HG03097 (cell line): ENCODE measurements at regions not wholly inside any gene's neighbourhood (a gene's known extent, or its start where the extent isn't known, plus 50 kb on each side); places are given as distances from the start of the nearest gene placed in this dataset.
"Not testable (repeated sequence)": the region's sequence is repeated elsewhere in the genome, so short reads cannot be mapped to it uniquely, and the experiment has no call there.

ENCODE experiments used
- ATAC-seq: cut with Tn5 transposase; IDR thresholded peaks from one replicate; pipeline ENCODE4 v1.9.1; 2021; ENCODE audit not compliant: unreplicated experiment, low FRiP score

- ATAC-seq = no peak
These were observed 194.0 kb upstream of the VWC2 start for GRCh38 chr7:49579408-49579807.

GRCh38 chr7:49580000-49580399, 193.4 kb upstream of the VWC2 start:
- no peak for ATAC-seq

DNA sequence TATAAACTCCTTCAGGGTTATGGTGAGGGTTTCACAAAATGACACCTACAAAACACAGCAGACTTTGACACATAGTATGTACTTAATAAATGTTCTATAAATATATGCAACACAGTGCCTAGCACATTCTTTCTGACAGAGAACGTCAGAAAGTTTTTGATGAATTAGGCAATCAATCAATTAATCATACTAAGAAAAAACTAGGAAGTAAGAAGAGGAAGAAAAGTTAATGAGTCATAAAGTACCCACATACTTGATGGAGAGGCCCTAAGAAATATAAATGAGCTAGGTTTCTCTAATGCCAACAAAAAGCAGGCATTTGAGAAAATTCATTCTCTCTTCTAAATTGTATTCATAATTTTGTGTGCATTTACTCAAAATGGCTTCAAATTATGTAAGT, 192.7 kb upstream of the VWC2 start:
- no peak for ATAC-seq

- ATAC-seq = no peak
These were observed 190.0 kb upstream of the VWC2 start for GRCh38 chr7:49583440-49583839.

DNA sequence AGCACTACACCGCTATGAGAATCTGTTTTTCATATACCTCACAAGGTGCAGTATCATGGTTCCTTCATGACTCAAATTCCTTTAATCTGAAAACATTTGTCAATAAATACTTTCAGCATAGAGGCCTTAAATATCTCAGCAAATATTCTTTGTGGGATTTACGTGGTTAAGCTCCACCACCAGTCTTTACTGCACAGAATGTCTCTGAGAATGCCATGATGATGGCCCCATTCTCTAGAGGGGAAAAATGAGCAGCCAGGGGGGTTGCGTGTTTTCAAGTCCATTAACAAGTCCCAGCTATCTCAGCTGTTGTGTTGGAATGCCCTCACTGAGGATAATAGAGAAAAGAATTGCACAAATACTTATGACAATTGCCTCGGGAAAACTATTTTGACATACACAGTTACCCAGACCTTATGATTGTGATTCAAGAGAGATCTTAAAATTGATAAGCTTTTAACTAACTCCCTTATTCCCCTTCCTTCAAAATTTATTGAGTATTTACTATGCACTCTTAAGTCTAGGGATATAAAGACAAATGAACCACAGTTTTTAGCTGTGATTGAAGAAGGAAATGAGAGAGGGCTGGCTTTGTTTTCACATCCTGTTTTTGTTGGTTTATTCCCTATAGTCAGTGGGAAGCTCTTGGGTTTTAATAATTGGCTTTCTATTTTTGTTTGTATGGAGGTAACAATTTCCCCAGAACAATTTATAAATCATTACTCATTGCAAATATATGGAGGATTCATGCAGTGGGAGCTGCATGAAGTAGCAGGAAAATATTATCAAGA, 176.5 kb upstream of the VWC2 start:
- ATAC-seq = no peak

DNA sequence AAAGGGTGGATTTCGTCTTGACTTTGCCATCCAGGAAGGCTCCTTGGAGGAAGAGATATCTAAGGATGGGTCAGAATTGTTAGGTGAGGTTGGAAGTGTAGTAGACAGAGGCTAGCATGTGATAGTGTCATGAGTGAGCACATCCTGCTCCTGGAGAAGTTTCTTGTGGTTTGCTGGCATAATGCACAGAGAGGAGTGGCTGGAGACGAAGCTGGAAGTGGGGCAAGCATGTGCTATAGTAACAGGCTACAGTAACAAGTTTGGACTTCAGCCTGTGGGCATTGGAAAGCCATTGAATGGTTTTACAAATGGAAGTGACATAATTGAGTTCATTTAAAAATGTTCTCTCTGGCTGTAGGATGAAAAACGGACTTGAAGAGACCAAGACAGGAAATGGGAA, 175.6 kb upstream of the VWC2 start:
- ATAC-seq = no peak

DNA sequence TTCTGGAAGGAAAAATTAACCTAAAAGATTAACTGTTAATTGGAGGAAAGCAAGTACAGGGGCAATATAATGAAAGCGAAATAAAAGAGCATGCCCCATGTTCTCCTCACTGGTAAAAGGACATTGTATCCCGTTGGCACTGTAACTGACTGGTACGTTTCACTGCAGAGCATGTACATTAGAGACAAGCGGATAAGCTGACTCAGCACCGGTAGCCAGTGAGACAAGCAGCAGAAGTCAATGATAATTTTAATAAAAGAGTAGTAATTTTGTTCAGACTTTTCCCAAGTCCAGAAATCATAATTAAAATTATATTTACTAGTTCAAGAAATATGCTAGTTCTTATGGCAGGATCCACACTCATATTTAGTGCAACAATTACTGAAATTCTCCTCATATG, 161.5 kb upstream of the VWC2 start:
- ATAC-seq = no peak

DNA sequence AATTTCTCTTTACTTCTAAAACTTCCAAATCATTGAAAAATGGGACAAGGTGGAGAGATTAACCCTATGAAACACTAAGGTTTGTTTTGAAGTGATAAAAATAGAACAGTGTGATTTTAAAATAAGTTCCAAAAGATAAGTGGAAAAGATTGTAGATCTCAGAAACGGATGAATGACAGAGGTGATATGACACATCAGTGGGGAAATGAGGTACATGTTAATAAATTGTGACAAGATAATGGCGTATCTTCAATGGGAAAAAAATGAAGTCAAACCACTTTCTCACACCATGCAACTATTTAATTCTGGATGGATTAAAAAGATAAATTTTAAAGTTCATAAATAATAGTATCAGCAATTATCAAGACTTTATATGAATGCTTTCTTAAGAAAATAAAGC, 159.7 kb upstream of the VWC2 start:
- ATAC-seq = no peak

- not testable (repeated sequence) for ATAC-seq
These were observed 158.5 kb upstream of the VWC2 start for GRCh38 chr7:49614974-49615373.

DNA sequence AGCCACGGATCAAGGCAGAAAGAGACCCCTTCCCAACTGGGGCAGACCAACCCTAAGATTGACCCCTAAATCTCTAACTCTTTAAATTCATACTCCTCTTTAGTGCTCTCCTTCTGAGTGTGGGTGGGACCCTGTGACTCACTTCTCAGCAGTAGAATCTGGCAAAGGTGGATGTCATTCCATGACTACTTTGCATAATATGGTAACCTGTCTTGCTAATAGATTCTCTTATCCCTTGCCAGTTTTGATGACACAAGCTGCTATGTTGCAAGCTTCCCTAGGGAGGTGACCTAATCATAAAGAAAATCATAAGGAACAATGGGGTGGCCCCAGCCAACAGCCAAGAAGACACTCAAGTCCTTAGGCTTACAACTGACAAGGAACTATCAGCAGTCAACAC, 155.4 kb upstream of the VWC2 start:
- no peak for ATAC-seq

- no peak for ATAC-seq
These were observed 149.5 kb upstream of the VWC2 start for GRCh38 chr7:49623943-49624342.

DNA sequence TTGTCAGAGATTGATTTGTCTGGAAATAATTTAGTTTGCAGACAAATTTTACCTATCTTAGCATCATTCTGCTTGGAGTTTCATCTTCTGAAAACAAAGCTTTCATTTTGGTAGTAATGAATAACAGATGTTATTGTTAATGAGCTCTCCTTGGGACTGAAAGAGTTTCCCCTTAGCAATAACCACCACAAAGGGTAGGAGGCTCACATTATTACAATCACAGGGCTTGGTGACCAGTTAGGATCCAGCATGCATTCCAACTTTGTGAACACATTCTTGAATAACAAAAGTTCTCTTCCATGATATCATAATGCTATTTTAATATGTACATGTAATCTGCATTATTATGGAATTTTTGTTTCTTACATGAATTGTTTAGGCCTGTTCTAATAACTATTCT, 148.8 kb upstream of the VWC2 start:
- no peak for ATAC-seq

DNA sequence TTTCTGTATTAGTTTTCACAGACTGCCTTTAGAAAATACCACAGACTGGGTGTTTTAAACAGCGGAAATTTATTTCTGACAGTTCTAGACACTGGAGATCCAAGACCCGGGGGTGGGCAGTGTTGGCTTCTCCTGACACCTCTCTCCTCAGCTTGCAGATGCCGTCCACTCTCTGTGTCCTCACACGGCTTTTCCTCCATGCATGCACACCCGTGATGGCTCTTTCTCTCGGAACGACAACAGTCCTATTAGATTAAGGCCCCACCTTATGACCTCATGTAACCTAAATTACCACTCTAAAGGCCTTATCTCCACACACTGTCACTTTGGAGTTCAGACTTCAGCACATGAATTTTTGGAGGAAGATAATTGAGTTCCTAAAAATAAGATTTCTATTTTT, 142.9 kb upstream of the VWC2 start:
- ATAC-seq = no peak

DNA sequence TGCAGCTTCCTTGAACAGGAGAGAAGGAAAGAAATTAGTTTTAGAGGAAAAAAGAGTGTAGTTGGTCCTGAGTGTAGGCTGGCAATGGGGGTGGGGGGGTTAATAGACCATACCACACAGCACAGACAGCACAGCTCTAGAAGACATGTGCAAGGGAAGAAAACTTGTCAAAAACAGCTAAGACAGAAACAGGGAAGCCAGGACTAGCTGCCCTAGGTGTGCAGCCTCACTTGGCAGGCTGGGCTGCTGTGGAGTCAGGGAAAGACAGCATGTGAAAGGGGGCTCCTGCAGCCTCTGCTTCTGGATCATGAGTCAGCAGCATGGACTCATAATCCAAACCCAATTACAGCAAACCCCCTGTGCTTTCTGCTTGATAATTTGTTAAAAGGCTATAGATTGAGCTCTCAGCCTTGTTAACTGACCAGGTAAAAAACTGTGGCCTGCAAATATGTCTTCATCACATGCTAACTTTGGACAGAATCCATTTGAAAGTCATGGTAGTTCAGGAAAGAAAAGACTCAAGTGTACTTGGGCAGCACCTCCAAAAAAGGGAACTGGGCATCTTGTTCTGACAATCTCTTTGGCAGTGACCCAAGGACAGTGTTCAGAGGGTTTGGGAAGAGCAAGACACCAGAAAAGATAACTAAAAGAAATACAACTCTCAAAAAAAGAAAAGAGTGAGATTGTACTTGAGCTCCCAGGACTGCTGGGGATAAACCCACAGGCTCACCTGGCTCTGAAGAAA, 142.2 kb upstream of the VWC2 start:
- ATAC-seq = no peak

- no peak for ATAC-seq
These were observed 141.5 kb upstream of the VWC2 start for GRCh38 chr7:49631960-49632359.

DNA sequence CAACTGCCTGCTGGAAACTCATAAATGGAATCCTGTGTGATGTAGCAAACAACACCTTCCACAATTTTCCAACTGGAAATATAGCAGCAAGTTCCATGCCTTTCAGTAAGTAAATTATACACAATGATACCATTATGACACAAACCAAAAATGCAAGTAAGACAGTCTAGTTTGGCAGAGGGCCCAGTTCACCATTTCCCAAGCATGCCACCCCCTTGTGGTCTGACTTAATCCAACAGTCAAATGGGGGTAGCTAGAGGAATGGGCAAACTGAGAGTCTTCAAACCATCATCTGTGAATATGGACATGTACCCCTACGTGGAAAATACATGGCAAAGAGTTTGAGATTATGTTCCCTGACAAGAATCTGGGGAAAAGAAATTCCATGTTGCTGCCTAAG, 137.6 kb upstream of the VWC2 start:
- no peak for ATAC-seq

DNA sequence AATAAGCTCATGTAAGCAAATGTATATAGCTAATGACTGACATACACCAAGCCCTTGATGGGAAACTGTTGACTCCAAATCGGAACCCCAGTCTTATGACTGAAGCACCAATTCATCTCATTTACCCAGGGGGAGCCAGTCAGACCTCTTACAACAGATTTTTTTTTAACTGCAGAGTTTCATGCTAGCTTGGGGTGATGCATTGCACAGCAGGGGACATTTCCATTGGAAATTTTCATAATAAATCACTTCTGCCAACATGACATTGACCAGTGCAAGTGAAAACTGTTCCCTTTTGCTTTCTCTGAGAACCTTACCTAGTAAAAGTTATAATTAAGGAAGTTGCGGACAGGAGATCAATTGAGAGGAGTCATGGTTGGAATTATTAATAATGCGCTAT, 137.0 kb upstream of the VWC2 start:
- ATAC-seq = no peak

- ATAC-seq = no peak
These were observed 135.3 kb upstream of the VWC2 start for GRCh38 chr7:49638166-49638565.

- no peak for ATAC-seq
These were observed 134.3 kb upstream of the VWC2 start for GRCh38 chr7:49639068-49639593.

GRCh38 chr7:49639808-49640207, 133.6 kb upstream of the VWC2 start:
- no peak for ATAC-seq

GRCh38 chr7:49643321-49643720, 130.1 kb upstream of the VWC2 start:
- no peak for ATAC-seq

- no peak for ATAC-seq
These were observed 129.7 kb upstream of the VWC2 start for GRCh38 chr7:49643736-49644135.
